ENCODE measurements at regions not wholly inside any gene's neighbourhood (a gene's known extent, or its start where the extent isn't known, plus 50 kb on each side); places are given as distances from the start of the nearest gene placed in this dataset.

DNA sequence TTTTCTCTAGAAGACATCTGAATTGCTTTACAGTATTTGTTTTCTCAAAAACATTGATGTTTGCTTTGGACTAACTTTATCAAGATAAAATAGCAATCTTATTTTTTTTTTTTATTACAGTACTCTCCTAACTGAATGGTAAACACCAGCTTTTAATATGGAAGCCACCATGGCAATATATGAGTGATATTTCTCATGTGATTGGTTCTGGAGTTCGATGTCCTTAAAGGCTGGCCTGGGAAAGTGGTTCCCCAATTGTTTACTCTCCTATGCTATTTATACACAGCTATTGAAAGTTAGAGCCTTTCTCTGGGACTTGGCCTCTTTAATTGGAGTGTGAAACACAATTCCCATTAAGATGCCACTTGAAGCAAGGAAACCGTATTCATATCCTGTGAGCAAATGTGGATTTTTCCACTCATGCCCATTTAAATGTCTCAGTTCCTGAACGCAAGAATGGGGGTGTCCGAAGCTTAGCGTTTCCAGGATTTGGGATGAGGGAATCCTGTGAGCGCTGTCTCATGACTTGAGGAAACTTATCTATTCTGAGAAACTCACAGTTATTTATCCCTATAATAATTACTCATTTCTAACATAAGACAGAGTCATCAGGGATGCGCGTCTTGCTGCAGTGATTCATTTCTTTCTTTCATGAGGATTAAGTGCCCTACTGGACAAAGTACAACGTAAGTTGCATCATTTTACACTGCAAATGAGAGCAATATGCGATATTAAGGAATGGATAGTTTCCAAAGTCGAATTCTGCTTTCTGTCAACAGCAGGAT, 143.3 kb upstream of the PREP start:
- intact Hi-C loops (cut with micrococcal nuclease) (no loop called here), dilution Hi-C loops (cut with MboI; ENCODE audit: extremely low pct_ligation_motif_present, low sequenced_read_pairs) (no loop called here)
- Histone ChIP-seq H3K9me1 (replicated peaks; ENCODE audit: control insufficient read depth, extremely low read depth, insufficient read depth, low read length) (no peaks in the 10 kb centered on the region), H3K9ac (replicated peaks; ENCODE audit: extremely low read depth, insufficient read depth, low read length) (no peak overlapping the region), H3K79me2 (ENCODE audit: control insufficient read depth, insufficient read depth, low read length) (no peaks in the 10 kb centered on the region), H3K27me3 (ENCODE audit: control insufficient read depth in 2 of 2, insufficient read depth in 2 of 2, low read length in 2 of 2) (peaks cover 0 to 2% of the 10 kb centered on the region in 2 experiments), H3K4me3 (replicated peaks in 1 of 3; ENCODE audit: insufficient read depth in 1 of 3, low read depth in 1 of 3, low read length in 3 of 3) (no peak overlapping the region), H3K36me3 (ENCODE audit: control insufficient read depth in 2 of 2, extremely low read depth in 1 of 2, insufficient read depth in 2 of 2, low read length in 2 of 2) (no peaks in the 10 kb centered on the region), H3K27ac (ENCODE audit: insufficient read depth, low read depth, low read length) (no peak overlapping the region), H3K4me1 (ENCODE audit: control insufficient read depth, extremely low read depth, insufficient read depth, low read length) (no peaks in the 10 kb centered on the region), H4K20me1 (replicated peaks; ENCODE audit: control insufficient read depth, extremely low read depth, insufficient read depth, low read length) (no peaks in the 10 kb centered on the region), H3K4me2 (ENCODE audit: insufficient read depth, low read length) (no peak overlapping the region), H2AFZ (ENCODE audit: low read depth, low read length) (no peak overlapping the region), H3K9me3 (replicated peaks; ENCODE audit: control insufficient read depth, insufficient read depth, low read length) (no peaks in the 10 kb centered on the region)
- TF ChIP-seq, protein P1, sequence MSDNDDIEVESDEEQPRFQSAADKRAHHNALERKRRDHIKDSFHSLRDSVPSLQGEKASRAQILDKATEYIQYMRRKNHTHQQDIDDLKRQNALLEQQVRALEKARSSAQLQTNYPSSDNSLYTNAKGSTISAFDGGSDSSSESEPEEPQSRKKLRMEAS (IDR thresholded peaks at IDR 0.05; ENCODE audit: insufficient read depth, insufficient read length): no peak
- TF ChIP-seq FOS (IDR thresholded peaks at IDR 0.05; ENCODE audit: borderline replicate concordance, insufficient read depth, low read length) (no peak), JUN (IDR thresholded peaks at IDR 0.05; ENCODE audit: borderline replicate concordance, insufficient read depth, insufficient read length, low read depth) (no peak), EZH2 (IDR thresholded peaks at IDR 0.05; ENCODE audit: borderline replicate concordance, low read depth, low read length, severe bottlenecking) (no peak), GATA2 (IDR thresholded peaks at IDR 0.05; ENCODE audit: insufficient read depth, insufficient read length, low read depth, low read length) (no peak), MYC (IDR thresholded peaks at IDR 0.05; ENCODE audit: low read depth, low read length) (no peak), POLR2A (IDR thresholded peaks at IDR 0.05; ENCODE audit: low read depth, low read length) (no peak), POLR2AphosphoS5 (IDR thresholded peaks at IDR 0.05; ENCODE audit: insufficient read depth, low read depth, low read length) (no peak)
- TF ChIP-seq, protein P2, sequence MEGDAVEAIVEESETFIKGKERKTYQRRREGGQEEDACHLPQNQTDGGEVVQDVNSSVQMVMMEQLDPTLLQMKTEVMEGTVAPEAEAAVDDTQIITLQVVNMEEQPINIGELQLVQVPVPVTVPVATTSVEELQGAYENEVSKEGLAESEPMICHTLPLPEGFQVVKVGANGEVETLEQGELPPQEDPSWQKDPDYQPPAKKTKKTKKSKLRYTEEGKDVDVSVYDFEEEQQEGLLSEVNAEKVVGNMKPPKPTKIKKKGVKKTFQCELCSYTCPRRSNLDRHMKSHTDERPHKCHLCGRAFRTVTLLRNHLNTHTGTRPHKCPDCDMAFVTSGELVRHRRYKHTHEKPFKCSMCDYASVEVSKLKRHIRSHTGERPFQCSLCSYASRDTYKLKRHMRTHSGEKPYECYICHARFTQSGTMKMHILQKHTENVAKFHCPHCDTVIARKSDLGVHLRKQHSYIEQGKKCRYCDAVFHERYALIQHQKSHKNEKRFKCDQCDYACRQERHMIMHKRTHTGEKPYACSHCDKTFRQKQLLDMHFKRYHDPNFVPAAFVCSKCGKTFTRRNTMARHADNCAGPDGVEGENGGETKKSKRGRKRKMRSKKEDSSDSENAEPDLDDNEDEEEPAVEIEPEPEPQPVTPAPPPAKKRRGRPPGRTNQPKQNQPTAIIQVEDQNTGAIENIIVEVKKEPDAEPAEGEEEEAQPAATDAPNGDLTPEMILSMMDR (IDR thresholded peaks at IDR 0.05; ENCODE audit: extremely low read depth in 1 of 2, insufficient read depth in 1 of 2, low read depth in 1 of 2, low read length in 2 of 2): no peak
- BruUV-seq (replicated peaks): no TSS peak
- FAIRE-seq (no peak), DNase-seq (ENCODE audit: low read depth, low spot score) (no peak)
- CTCF ChIA-PET: interaction anchor here (1.5 kb wide), 1 partner anchor 64 kb away, joined by 3 read pairs; no protein-coding TSS in a partner anchor
- POLR2A ChIA-PET: no interaction called here
